Breast epithelium (tissue), 3 donors: ENCODE measurements at regions not wholly inside any gene's neighbourhood (a gene's known extent, or its start where the extent isn't known, plus 50 kb on each side); places are given as distances from the start of the nearest gene placed in this dataset.

Source experiments
- CTCF ChIP-seq, 3 donors: fragments of 450-650 bp; IDR thresholded peaks; one replicate each; pipeline ENCODE4 v1.5.1; 2016 to 2017; ENCODE audit warnings: antibody characterized with exemption in 3 of 3, mild to moderate bottlenecking in 3 of 3, moderate library complexity in 3 of 3
- POLR2A ChIP-seq: fragments of 450-650 bp; IDR thresholded peaks from one replicate; pipeline ENCODE4 v1.6.1; 2016; ENCODE audit warnings: antibody characterized with exemption, mild to moderate bottlenecking, moderate library complexity
- POLR2AphosphoS5 ChIP-seq, 3 donors: sonication (generic); formaldehyde crosslinking; IDR thresholded peaks; one replicate each; pipeline ENCODE4 v1.6.1; 2017; ENCODE audit warnings: antibody characterized with exemption in 3 of 3

DNA sequence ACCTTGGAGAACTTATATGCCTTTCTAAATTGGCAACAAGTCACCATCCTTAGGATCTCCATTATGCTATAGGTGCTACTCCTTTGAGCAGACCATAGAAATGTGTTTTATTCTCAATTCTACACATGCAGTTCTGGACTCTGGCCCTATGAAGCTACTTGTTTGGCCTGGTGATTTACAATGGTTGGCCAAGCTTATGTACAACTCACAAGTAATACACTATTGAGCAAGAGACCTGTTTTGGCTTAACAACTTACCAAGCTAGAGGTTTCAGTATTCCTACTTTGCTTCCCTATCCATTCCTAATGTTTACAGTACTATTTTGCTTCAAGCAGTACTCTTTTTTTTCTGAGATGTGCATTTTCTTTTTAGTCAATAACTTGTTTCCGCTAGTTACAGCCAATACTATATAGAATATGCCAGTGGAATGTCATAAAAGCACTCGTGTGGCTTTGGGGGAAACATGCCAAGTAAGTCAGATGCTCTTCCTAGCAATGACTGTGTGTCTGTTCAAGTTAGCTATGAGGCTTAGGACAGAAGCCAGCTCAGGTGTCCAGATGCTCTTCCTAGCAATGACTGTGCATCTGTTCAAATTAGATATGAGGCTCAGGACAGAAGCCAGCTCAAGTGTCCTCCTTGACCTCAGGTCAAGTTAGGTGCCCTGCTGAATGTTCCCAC lies 174.9 kb upstream of the SEMA6D start:
- no peak for TF ChIP-seq CTCF (IDR thresholded peaks at IDR 0.05)
- no peak for TF ChIP-seq POLR2A
- TF ChIP-seq POLR2AphosphoS5 (IDR thresholded peaks at IDR 0.05), result no peak
